ENCODE measurements at regions not wholly inside any gene's neighbourhood (a gene's known extent, or its start where the extent isn't known, plus 50 kb on each side); places are given as distances from the start of the nearest gene placed in this dataset.

DNA sequence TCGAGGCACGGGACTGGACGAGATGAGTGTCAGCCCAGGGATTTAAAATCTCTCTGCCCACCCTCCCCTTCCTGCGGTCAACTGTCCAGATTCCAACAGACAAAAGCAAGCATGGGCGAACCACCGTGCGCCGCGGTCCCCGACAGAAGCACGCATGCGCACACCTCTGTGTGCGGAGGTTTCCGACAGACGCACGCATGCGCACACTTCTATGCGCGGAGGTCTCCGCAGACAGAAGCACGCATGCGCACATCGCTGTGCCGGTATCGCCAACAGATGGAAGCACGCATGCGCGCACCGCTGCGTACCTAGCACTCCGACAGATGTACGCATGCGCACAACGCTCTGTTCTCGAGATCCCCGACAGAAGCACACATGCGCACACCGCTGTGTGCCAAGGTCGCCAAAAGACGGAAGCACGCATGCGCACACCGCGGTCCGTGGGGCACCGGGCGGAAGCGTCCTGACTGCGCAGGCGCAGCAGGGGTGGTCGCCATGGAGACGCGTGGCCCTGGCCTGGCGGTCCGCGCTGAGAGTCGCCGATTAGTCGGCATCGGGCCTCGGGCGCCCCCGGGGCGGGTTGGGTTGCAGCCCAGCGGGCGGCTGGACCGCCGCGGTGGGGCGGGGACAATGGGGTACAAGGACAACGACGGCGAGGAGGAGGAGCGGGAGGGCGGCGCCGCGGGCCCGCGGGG lies 57.4 kb upstream of the RPH3AL start (continued):
- TF ChIP-seq, protein P1, sequence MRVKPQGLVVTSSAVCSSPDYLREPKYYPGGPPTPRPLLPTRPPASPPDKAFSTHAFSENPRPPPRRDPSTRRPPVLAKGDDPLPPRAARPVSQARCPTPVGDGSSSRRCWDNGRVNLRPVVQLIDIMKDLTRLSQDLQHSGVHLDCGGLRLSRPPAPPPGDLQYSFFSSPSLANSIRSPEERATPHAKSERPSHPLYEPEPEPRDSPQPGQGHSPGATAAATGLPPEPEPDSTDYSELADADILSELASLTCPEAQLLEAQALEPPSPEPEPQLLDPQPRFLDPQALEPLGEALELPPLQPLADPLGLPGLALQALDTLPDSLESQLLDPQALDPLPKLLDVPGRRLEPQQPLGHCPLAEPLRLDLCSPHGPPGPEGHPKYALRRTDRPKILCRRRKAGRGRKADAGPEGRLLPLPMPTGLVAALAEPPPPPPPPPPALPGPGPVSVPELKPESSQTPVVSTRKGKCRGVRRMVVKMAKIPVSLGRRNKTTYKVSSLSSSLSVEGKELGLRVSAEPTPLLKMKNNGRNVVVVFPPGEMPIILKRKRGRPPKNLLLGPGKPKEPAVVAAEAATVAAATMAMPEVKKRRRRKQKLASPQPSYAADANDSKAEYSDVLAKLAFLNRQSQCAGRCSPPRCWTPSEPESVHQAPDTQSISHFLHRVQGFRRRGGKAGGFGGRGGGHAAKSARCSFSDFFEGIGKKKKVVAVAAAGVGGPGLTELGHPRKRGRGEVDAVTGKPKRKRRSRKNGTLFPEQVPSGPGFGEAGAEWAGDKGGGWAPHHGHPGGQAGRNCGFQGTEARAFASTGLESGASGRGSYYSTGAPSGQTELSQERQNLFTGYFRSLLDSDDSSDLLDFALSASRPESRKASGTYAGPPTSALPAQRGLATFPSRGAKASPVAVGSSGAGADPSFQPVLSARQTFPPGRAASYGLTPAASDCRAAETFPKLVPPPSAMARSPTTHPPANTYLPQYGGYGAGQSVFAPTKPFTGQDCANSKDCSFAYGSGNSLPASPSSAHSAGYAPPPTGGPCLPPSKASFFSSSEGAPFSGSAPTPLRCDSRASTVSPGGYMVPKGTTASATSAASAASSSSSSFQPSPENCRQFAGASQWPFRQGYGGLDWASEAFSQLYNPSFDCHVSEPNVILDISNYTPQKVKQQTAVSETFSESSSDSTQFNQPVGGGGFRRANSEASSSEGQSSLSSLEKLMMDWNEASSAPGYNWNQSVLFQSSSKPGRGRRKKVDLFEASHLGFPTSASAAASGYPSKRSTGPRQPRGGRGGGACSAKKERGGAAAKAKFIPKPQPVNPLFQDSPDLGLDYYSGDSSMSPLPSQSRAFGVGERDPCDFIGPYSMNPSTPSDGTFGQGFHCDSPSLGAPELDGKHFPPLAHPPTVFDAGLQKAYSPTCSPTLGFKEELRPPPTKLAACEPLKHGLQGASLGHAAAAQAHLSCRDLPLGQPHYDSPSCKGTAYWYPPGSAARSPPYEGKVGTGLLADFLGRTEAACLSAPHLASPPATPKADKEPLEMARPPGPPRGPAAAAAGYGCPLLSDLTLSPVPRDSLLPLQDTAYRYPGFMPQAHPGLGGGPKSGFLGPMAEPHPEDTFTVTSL (CRISPR knock-in tag; IDR thresholded peaks at IDR 0.05; ENCODE audit: borderline replicate concordance): no peak
- TF ChIP-seq, protein P2, sequence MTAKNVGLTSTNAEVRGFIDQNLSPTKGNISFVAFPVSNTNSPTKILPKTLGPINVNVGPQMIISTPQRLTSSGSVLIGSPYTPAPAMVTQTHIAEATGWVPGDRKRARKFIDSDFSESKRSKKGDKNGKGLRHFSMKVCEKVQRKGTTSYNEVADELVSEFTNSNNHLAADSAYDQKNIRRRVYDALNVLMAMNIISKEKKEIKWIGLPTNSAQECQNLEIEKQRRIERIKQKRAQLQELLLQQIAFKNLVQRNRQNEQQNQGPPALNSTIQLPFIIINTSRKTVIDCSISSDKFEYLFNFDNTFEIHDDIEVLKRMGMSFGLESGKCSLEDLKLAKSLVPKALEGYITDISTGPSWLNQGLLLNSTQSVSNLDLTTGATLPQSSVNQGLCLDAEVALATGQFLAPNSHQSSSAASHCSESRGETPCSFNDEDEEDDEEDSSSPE (CRISPR knock-in tag; IDR thresholded peaks at IDR 0.05): no peak
- TF ChIP-seq ZNF549 (CRISPR knock-in tag; IDR thresholded peaks at IDR 0.05): no peak
- TF ChIP-seq, protein P3, sequence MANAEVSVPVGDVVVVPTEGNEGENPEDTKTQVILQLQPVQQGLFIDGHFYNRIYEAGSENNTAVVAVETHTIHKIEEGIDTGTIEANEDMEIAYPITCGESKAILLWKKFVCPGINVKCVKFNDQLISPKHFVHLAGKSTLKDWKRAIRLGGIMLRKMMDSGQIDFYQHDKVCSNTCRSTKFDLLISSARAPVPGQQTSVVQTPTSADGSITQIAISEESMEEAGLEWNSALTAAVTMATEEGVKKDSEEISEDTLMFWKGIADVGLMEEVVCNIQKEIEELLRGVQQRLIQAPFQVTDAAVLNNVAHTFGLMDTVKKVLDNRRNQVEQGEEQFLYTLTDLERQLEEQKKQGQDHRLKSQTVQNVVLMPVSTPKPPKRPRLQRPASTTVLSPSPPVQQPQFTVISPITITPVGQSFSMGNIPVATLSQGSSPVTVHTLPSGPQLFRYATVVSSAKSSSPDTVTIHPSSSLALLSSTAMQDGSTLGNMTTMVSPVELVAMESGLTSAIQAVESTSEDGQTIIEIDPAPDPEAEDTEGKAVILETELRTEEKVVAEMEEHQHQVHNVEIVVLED (CRISPR knock-in tag; IDR thresholded peaks at IDR 0.05; ENCODE audit: borderline replicate concordance): peak; percentile 72; the same call in 1 of the 2 replicates
- TF ChIP-seq IKZF1 (IDR thresholded peaks at IDR 0.05): no peak
- TF ChIP-seq, protein P4, sequence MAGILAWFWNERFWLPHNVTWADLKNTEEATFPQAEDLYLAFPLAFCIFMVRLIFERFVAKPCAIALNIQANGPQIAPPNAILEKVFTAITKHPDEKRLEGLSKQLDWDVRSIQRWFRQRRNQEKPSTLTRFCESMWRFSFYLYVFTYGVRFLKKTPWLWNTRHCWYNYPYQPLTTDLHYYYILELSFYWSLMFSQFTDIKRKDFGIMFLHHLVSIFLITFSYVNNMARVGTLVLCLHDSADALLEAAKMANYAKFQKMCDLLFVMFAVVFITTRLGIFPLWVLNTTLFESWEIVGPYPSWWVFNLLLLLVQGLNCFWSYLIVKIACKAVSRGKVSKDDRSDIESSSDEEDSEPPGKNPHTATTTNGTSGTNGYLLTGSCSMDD (CRISPR knock-in tag; IDR thresholded peaks at IDR 0.05): no peak
- peak; percentile 70 for TF ChIP-seq TEAD3 (CRISPR knock-in tag; optimal IDR thresholded peaks at IDR 0.05; ENCODE audit: borderline replicate concordance)
- peak; percentile 25; the same call in 1 of the 2 replicates for TF ChIP-seq DMAP1 (CRISPR knock-in tag; IDR thresholded peaks at IDR 0.05)
- TF ChIP-seq KDM2A (CRISPR knock-in tag; IDR thresholded peaks at IDR 0.05; ENCODE audit: borderline replicate concordance, low read depth): peak; percentile 46; the same call in 1 of the 2 replicates
- TF ChIP-seq, protein P5, sequence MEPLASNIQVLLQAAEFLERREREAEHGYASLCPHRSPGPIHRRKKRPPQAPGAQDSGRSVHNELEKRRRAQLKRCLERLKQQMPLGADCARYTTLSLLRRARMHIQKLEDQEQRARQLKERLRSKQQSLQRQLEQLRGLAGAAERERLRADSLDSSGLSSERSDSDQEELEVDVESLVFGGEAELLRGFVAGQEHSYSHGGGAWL (CRISPR knock-in tag; IDR thresholded peaks at IDR 0.05): peak; percentile 50
- TF ChIP-seq KDM1A (CRISPR knock-in tag; IDR thresholded peaks at IDR 0.05): no peak
- TF ChIP-seq TCF7 (IDR thresholded peaks at IDR 0.05; ENCODE audit: low read depth): no peak
- no peak for TF ChIP-seq ZBTB20 (CRISPR knock-in tag; IDR thresholded peaks at IDR 0.05; ENCODE audit: borderline replicate concordance, low read depth)
- TF ChIP-seq JUNB (CRISPR knock-in tag; IDR thresholded peaks at IDR 0.05; ENCODE audit: borderline replicate concordance): no peak
- TF ChIP-seq, protein P6, sequence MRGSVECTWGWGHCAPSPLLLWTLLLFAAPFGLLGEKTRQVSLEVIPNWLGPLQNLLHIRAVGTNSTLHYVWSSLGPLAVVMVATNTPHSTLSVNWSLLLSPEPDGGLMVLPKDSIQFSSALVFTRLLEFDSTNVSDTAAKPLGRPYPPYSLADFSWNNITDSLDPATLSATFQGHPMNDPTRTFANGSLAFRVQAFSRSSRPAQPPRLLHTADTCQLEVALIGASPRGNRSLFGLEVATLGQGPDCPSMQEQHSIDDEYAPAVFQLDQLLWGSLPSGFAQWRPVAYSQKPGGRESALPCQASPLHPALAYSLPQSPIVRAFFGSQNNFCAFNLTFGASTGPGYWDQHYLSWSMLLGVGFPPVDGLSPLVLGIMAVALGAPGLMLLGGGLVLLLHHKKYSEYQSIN (CRISPR knock-in tag; IDR thresholded peaks at IDR 0.05; ENCODE audit: borderline replicate concordance): no peak
- no peak for TF ChIP-seq EHMT2 (IDR thresholded peaks at IDR 0.05; ENCODE audit: borderline replicate concordance, low read depth, low read length)
- TF ChIP-seq RXRA (CRISPR knock-in tag; IDR thresholded peaks at IDR 0.05): peak; percentile 28; the same call in 1 of the 2 replicates
- TF ChIP-seq ZNF101 (CRISPR knock-in tag; IDR thresholded peaks at IDR 0.05; ENCODE audit: borderline replicate concordance, low read depth): no peak
- no peak for TF ChIP-seq ZNF550 (CRISPR knock-in tag; IDR thresholded peaks at IDR 0.05; ENCODE audit: borderline replicate concordance)

Data from HepG2 (cell line).